K562 (cell line): ENCODE measurements at regions not wholly inside any gene's neighbourhood (a gene's known extent, or its start where the extent isn't known, plus 50 kb on each side); places are given as distances from the start of the nearest gene placed in this dataset.

ENCODE experiments used
- ATAC-seq: fragments of 200-7000 bp; cut with Tn5 transposase; 3 replicates; pipeline ENCODE4 v1.9.1; 2020; ENCODE audit warnings: moderate library complexity
- BruUV-seq: library from RNA; stranded (reverse); fragments of 400-500 nt; replicated peaks from 2 replicates; lab custom pipeline; 2021; lab: Mats Ljungman, UMichigan
- CTCF ChIA-PET: fragments of 300-600 bp; formaldehyde crosslinking; extraction: SDS; loops from one replicate; lab custom pipeline; 2021; ENCODE audit warnings: low intra/inter-chr PET ratio; lab: Yijun Ruan, JAX
- POLR2A ChIA-PET: fragments of 300-600, 350-650 bp; sonication (Branson Sonifier 250); formaldehyde crosslinking; extraction: SDS; loops from one replicate; lab custom pipeline; 2021; ENCODE audit warnings: antibody characterized with exemption, inconsistent platforms; lab: Yijun Ruan, JAX
- DNase-seq, 4 experiments: peaks; one replicate each; pipeline versions ENCODE4 v3.0.0 to v3.0.0-alpha.2; 2011 to 2018; ENCODE audit warnings: low spot score in 3 of 4, mixed read lengths in 3 of 4; ENCODE audit errors: extremely low read depth in 1 of 4
- FAIRE-seq: peaks from 2 replicates; lab custom pipeline; 2011; peaks lifted over from hg19 to GRCh38; lab: Jason Lieb, UNC
- H2AFZ ChIP-seq: 2 replicates; pipeline ENCODE4 v1.6.0; 2011; ENCODE audit warnings: low read depth, low read length, control low read depth, inconsistent platforms
- H3K27ac ChIP-seq: fragments of 200-600 bp; 3 replicates; pipeline ENCODE4 v1.8.0; 2011; ENCODE audit warnings: low read depth, mild to moderate bottlenecking, control low read depth, inconsistent platforms, low read length, moderate library complexity, mixed read lengths; ENCODE audit errors: extremely low read depth
- H3K27me3 ChIP-seq, 2 experiments: fragments of 300-600 bp in 1 of 2; 2 replicates in 1 of 2; 3 replicates in 1 of 2; pipeline versions ENCODE4 v1.6.0 to v1.8.0; 2011; ENCODE audit warnings: inconsistent platforms in 2 of 2, low read length in 2 of 2, mild to moderate bottlenecking in 1 of 2, mixed read lengths in 1 of 2, moderate library complexity in 1 of 2; ENCODE audit not compliant: control insufficient read depth in 2 of 2, insufficient read depth in 2 of 2
- H3K36me3 ChIP-seq: fragments of 300-600 bp; 3 replicates; pipeline ENCODE4 v1.8.0; 2011; ENCODE audit warnings: mild to moderate bottlenecking, low read length, inconsistent platforms; ENCODE audit not compliant: control insufficient read depth, insufficient read depth
- H3K4me1 ChIP-seq, 2 experiments: fragments of 200-600 bp in 1 of 2; replicated peaks in 1 of 2; 2 replicates in 1 of 2; 3 replicates in 1 of 2; pipeline versions ENCODE4 v1.5.1 to v1.8.0; 2011; ENCODE audit warnings: inconsistent platforms in 2 of 2, low read length in 2 of 2, mild to moderate bottlenecking in 1 of 2, mixed read lengths in 1 of 2, moderate library complexity in 1 of 2; ENCODE audit not compliant: control insufficient read depth in 2 of 2, insufficient read depth in 2 of 2
- H3K4me2 ChIP-seq: 2 replicates; pipeline ENCODE4 v1.6.1; 2011; ENCODE audit warnings: low read length, control low read depth, inconsistent platforms, mixed read lengths; ENCODE audit not compliant: insufficient read depth
- H3K4me3 ChIP-seq: fragments of 200-600 bp; sonication (generic), shearing (Covaris generic); 2 replicates; pipeline ENCODE4 v1.5.1; 2016; ENCODE audit warnings: control low read depth, inconsistent platforms
- H3K79me2 ChIP-seq: fragments of 200-600 bp; 3 replicates; pipeline ENCODE4 v1.8.0; 2011; ENCODE audit warnings: low read length, inconsistent platforms; ENCODE audit not compliant: control insufficient read depth, insufficient read depth
- H3K9ac ChIP-seq, 2 experiments: 2 replicates each; pipeline versions ENCODE4 v1.6.0 to v1.6.1; 2011; ENCODE audit warnings: low read depth in 2 of 2, low read length in 2 of 2, control low read depth in 1 of 2, inconsistent platforms in 1 of 2, mild to moderate bottlenecking in 1 of 2, mixed read lengths in 1 of 2; ENCODE audit not compliant: insufficient read depth in 1 of 2
- H3K9me1 ChIP-seq: one replicate; pipeline ENCODE4 v1.6.0; 2011; ENCODE audit warnings: inconsistent platforms, mild to moderate bottlenecking, low read length, moderate library complexity; ENCODE audit not compliant: control insufficient read depth, insufficient read depth
- H3K9me3 ChIP-seq: replicated peaks from 2 replicates; pipeline ENCODE4 v1.5.1; 2011; ENCODE audit warnings: low read depth, low read length, inconsistent platforms; ENCODE audit not compliant: control insufficient read depth, insufficient read depth
- H4K20me1 ChIP-seq: replicated peaks from 2 replicates; pipeline ENCODE4 v1.6.1; 2011; ENCODE audit warnings: low read length, inconsistent platforms, mixed read lengths; ENCODE audit not compliant: control insufficient read depth, insufficient read depth
- CHD7 ChIP-seq: fragments of 200-600 bp; sonication (generic); IDR thresholded peaks from one replicate; pipeline ENCODE4 v1.6.1; 2012; ENCODE audit warnings: mild to moderate bottlenecking, low read depth, low read length, inconsistent platforms
- FOXA1 ChIP-seq: fragments of 450-650 bp; IDR thresholded peaks from 2 replicates; pipeline ENCODE4 v1.6.1; 2016; ENCODE audit warnings: mild to moderate bottlenecking, borderline replicate concordance
- GTF2A2 ChIP-seq: IDR thresholded peaks from 2 replicates; pipeline ENCODE4 v1.6.1; 2016; ENCODE audit warnings: mild to moderate bottlenecking, missing genetic modification characterization, missing compliant biosample characterization
- KAT2B ChIP-seq: IDR thresholded peaks from one replicate; pipeline ENCODE4 v1.6.1; 2012; ENCODE audit warnings: low read depth, mild to moderate bottlenecking, control low read depth, inconsistent platforms, low read length, moderate library complexity
- MAFK ChIP-seq: IDR thresholded peaks from 2 replicates; pipeline ENCODE4 v1.6.1; 2011; ENCODE audit warnings: low read length, improper control_type of control experiment
- PATZ1 ChIP-seq: fragments of 250-450 bp; sonication (Bioruptor Pico); IDR thresholded peaks from 2 replicates; pipeline ENCODE4 v1.5.0; 2020; ENCODE audit warnings: mild to moderate bottlenecking, borderline replicate concordance
- PCBP1 ChIP-seq: fragments of 200-400 bp; formaldehyde crosslinking; IDR thresholded peaks from 2 replicates; pipeline ENCODE4 v1.6.1; 2018; ENCODE audit warnings: mild to moderate bottlenecking, low read depth, low read length; ENCODE audit not compliant: poor library complexity, severe bottlenecking
- PRMT5 ChIP-seq: sonication (generic); formaldehyde crosslinking; IDR thresholded peaks from 2 replicates; pipeline ENCODE4 v1.5.0; 2020; ENCODE audit warnings: missing genetic modification reagents
- SMAD1 ChIP-seq: fragments of 150-350 bp; IDR thresholded peaks from 2 replicates; pipeline ENCODE4 v1.6.1; 2014; ENCODE audit warnings: low read length, low read depth; ENCODE audit not compliant: partially characterized antibody
- SPI1 ChIP-seq: IDR thresholded peaks from 2 replicates; pipeline ENCODE4 v1.6.1; 2011; ENCODE audit warnings: low read depth, low read length, control low read depth, borderline replicate concordance
- ZNF57 ChIP-seq: fragments of 450-650 bp; formaldehyde crosslinking; IDR thresholded peaks from 2 replicates; pipeline ENCODE4 v1.4.0; 2020; ENCODE audit warnings: mild to moderate bottlenecking, moderate library complexity
- ZNF766 ChIP-seq: fragments of 200-800 bp; sonication (Bioruptor generic); conservative IDR thresholded peaks from 2 replicates; pipeline ENCODE4 v1.6.1; 2016; ENCODE audit warnings: missing genetic modification characterization, missing compliant biosample characterization
- in situ Hi-C: fragments of 300-500 bp; cut with MboI; formaldehyde crosslinking; loops from 4 replicates; pipeline ENCODE4 v1.15.0; 2018; ENCODE audit warnings: inconsistent platforms, mixed read lengths
- intact Hi-C: fragments of 100-400 bp; cut with micrococcal nuclease; formaldehyde crosslinking; loops from 2 replicates; pipeline ENCODE4 v1.14.2; 2022

- H3K27ac ChIP-seq: no peak overlapping the region
- no peak for ATAC-seq
- no peaks in the 10 kb centered on the region for H3K79me2 ChIP-seq
- H3K27me3 ChIP-seq: no peaks in the 10 kb centered on the region
- ChIA-PET POLR2A (no interaction called here), CTCF (no interaction called here)
- no peaks in the 10 kb centered on the region for H3K9me3 ChIP-seq
- H2AFZ ChIP-seq: no peak overlapping the region
- H3K36me3 ChIP-seq: no peaks in the 10 kb centered on the region
- H3K4me1 ChIP-seq: no peaks in the 10 kb centered on the region
- TF ChIP-seq PATZ1 (no peak), SMAD1 (no peak), KAT2B (no peak), PCBP1 (no peak), CHD7 (no peak), MAFK (no peak), FOXA1 (no peak), ZNF766 (CRISPR knock-in tag) (no peak), ZNF57 (CRISPR knock-in tag) (no peak), PRMT5 (CRISPR knock-in tag) (no peak), GTF2A2 (tag) (no peak), SPI1 (no peak)
- H3K4me3 ChIP-seq: no peak overlapping the region
- no TSS peak for BruUV-seq
- H3K9ac ChIP-seq: no peak overlapping the region
- no peak for FAIRE-seq
- H3K4me2 ChIP-seq: no peak overlapping the region
- intact Hi-C loops: no loop called here
- no peaks in the 10 kb centered on the region for H3K9me1 ChIP-seq
- in situ Hi-C loops: no loop called here
- no peaks in the 10 kb centered on the region for H4K20me1 ChIP-seq
- no peak for DNase-seq
These were observed 199.2 kb upstream of the CFAP20DC start for GRCh38 chr3:59249004-59249403.
